GM21576 (cell line): ENCODE measurements at regions not wholly inside any gene's neighbourhood (a gene's known extent, or its start where the extent isn't known, plus 50 kb on each side); places are given as distances from the start of the nearest gene placed in this dataset.

Experiments used
- ATAC-seq: cut with Tn5 transposase; IDR thresholded peaks from one replicate; pipeline ENCODE4 v1.9.1; 2021; ENCODE audit warnings: mild to moderate bottlenecking, moderate library complexity; ENCODE audit not compliant: unreplicated experiment

- ATAC-seq: no peak
These were observed 283.4 kb downstream of the GAS1 start for GRCh38 chr9:86663905-86664304.

- no peak for ATAC-seq
These were observed 284.3 kb downstream of the GAS1 start for GRCh38 chr9:86662890-86663468.

GRCh38 chr9:86660146-86660943 is 287.0 kb downstream of the GAS1 start:
- no peak for ATAC-seq

- ATAC-seq: no peak
These were observed 287.8 kb downstream of the GAS1 start for GRCh38 chr9:86659413-86660046.

- no peak for ATAC-seq
These were observed 292.2 kb downstream of the GAS1 start for GRCh38 chr9:86655147-86655546.

- ATAC-seq: no peak
These were observed 293.8 kb downstream of the GAS1 start for GRCh38 chr9:86653466-86653865.

- ATAC-seq: no peak
These were observed 294.6 kb downstream of the GAS1 start for GRCh38 chr9:86652736-86653135.

- ATAC-seq: no peak
These were observed 295.7 kb upstream of the TUT7 start for GRCh38 chr9:86649913-86650312.

- ATAC-seq: no peak
These were observed 294.6 kb upstream of the TUT7 start for GRCh38 chr9:86648828-86649170.

- no peak for ATAC-seq
These were observed 294.1 kb upstream of the TUT7 start for GRCh38 chr9:86648156-86648827.

GRCh38 chr9:86645303-86645702 is 291.1 kb upstream of the TUT7 start:
- no peak for ATAC-seq

GRCh38 chr9:86644675-86645034 is 290.4 kb upstream of the TUT7 start:
- no peak for ATAC-seq

GRCh38 chr9:86643946-86644674 is 289.9 kb upstream of the TUT7 start:
- ATAC-seq: no peak

GRCh38 chr9:86642721-86643120 is 288.5 kb upstream of the TUT7 start:
- no peak for ATAC-seq

GRCh38 chr9:86641970-86642369 is 287.8 kb upstream of the TUT7 start:
- ATAC-seq: no peak

- ATAC-seq: no peak
These were observed 285.7 kb upstream of the TUT7 start for GRCh38 chr9:86639899-86640379.

- no peak for ATAC-seq
These were observed 285.1 kb upstream of the TUT7 start for GRCh38 chr9:86639287-86639686.

- ATAC-seq: no peak
These were observed 283.9 kb upstream of the TUT7 start for GRCh38 chr9:86638109-86638508.

- no peak for ATAC-seq
These were observed 283.3 kb upstream of the TUT7 start for GRCh38 chr9:86637515-86637914.

- no peak for ATAC-seq
These were observed 282.3 kb upstream of the TUT7 start for GRCh38 chr9:86636519-86636918.

GRCh38 chr9:86636038-86636437 is 281.8 kb upstream of the TUT7 start:
- ATAC-seq: no peak
